GM12878 (cell line): ENCODE measurements at regions not wholly inside any gene's neighbourhood (a gene's known extent, or its start where the extent isn't known, plus 50 kb on each side); places are given as distances from the start of the nearest gene placed in this dataset.

Source experiments
- ATAC-seq: fragments of 200-7000 bp; cut with Tn5 transposase; 3 replicates; pipeline ENCODE4 v1.9.1; 2020; ENCODE audit warnings: mild to moderate bottlenecking, moderate library complexity
- BruUV-seq: library from RNA; stranded (reverse); fragments of 400-500 nt; replicated peaks from 2 replicates; lab custom pipeline; 2021; lab: Mats Ljungman, UMichigan
- CTCF ChIA-PET: fragments of 300-600 bp; sonication (Branson Sonifier 250); formaldehyde crosslinking; extraction: SDS; loops from one replicate; lab custom pipeline; 2021; ENCODE audit warnings: inconsistent platforms; lab: Yijun Ruan, JAX
- POLR2A ChIA-PET: fragments of 350-600 bp; formaldehyde crosslinking; extraction: SDS; loops from one replicate; lab custom pipeline; 2021; ENCODE audit warnings: inconsistent platforms; lab: Charles Lee
- RAD21 ChIA-PET: fragments of 300-600 bp; sonication (Branson Sonifier 250); formaldehyde crosslinking; loops from one replicate; lab custom pipeline; 2023; ENCODE audit warnings: antibody characterized with exemption; ENCODE audit not compliant: unreplicated experiment; lab: Charles Lee
- SMC1A ChIA-PET: fragments of 300-600 bp; sonication (Branson Sonifier 250); formaldehyde crosslinking; loops from one replicate; lab custom pipeline; 2023; ENCODE audit not compliant: unreplicated experiment, uncharacterized antibody; lab: Charles Lee
- DNase-seq: peaks from one replicate; pipeline ENCODE4 v3.0.0-alpha.2; 2011; ENCODE audit warnings: low read depth, low spot score
- FAIRE-seq: peaks from 3 replicates; lab custom pipeline; 2011; peaks lifted over from hg19 to GRCh38; lab: Jason Lieb, UNC
- H2AFZ ChIP-seq: 2 replicates; pipeline ENCODE4 v1.6.0; 2011; ENCODE audit warnings: low read depth, low read length, control low read depth; ENCODE audit not compliant: control insufficient read depth
- H3K27ac ChIP-seq: 2 replicates; pipeline ENCODE4 v1.5.1; 2011; ENCODE audit warnings: control low read depth; ENCODE audit not compliant: control insufficient read depth, insufficient read depth
- H3K27me3 ChIP-seq, 2 experiments: replicated peaks in 1 of 2; 2 replicates each; pipeline versions ENCODE4 v1.6.0 to v1.6.1; 2011; ENCODE audit warnings: low read length in 1 of 2; ENCODE audit not compliant: control insufficient read depth in 2 of 2, insufficient read depth in 2 of 2
- H3K36me3 ChIP-seq, 2 experiments: 2 replicates each; pipeline ENCODE4 v1.5.1; 2011; ENCODE audit warnings: low read length in 1 of 2; ENCODE audit not compliant: control insufficient read depth in 2 of 2, insufficient read depth in 2 of 2
- H3K4me1 ChIP-seq: 2 replicates; pipeline ENCODE4 v1.6.1; 2011; ENCODE audit warnings: mild to moderate bottlenecking, low read length, moderate library complexity, mixed read lengths; ENCODE audit not compliant: control insufficient read depth, insufficient read depth
- H3K4me2 ChIP-seq: 2 replicates; pipeline ENCODE4 v1.6.0; 2011; ENCODE audit warnings: control low read depth; ENCODE audit not compliant: control insufficient read depth, insufficient read depth
- H3K4me3 ChIP-seq: fragments of 200-600 bp; sonication (generic); 2 replicates; pipeline ENCODE4 v1.5.1; 2016
- H3K79me2 ChIP-seq: 2 replicates; pipeline ENCODE4 v1.6.0; 2011; ENCODE audit warnings: low read length; ENCODE audit not compliant: control insufficient read depth, insufficient read depth
- H3K9ac ChIP-seq: 2 replicates; pipeline ENCODE4 v1.8.0; 2011; ENCODE audit warnings: low read length, control low read depth, mixed read lengths; ENCODE audit not compliant: control insufficient read depth, insufficient read depth
- H3K9me3 ChIP-seq: replicated peaks from 3 replicates; pipeline ENCODE4 v1.5.1; 2011; ENCODE audit warnings: mild to moderate bottlenecking, low read length; ENCODE audit not compliant: control insufficient read depth, insufficient read depth
- H4K20me1 ChIP-seq: 2 replicates; pipeline ENCODE4 v1.6.0; 2011; ENCODE audit not compliant: control insufficient read depth, insufficient read depth
- BACH1 ChIP-seq: fragments of 450-650 bp; IDR thresholded peaks from 2 replicates; pipeline ENCODE4 v1.6.1; 2017; ENCODE audit warnings: mild to moderate bottlenecking, borderline replicate concordance
- BCL11A ChIP-seq: IDR thresholded peaks from 2 replicates; pipeline ENCODE4 v1.6.1; 2011; ENCODE audit warnings: low read depth, low read length
- BMI1 ChIP-seq: fragments of 450-650 bp; IDR thresholded peaks from 2 replicates; pipeline ENCODE4 v1.6.1; 2016; ENCODE audit warnings: mild to moderate bottlenecking, moderate library complexity, borderline replicate concordance
- CEBPZ ChIP-seq: fragments of 150-350 bp; IDR thresholded peaks from 2 replicates; pipeline ENCODE4 v1.6.1; 2016; ENCODE audit warnings: low read depth, low read length
- CHD2 ChIP-seq: IDR thresholded peaks from 2 replicates; pipeline ENCODE4 v1.6.1; 2011; ENCODE audit warnings: low read depth, low read length, improper control_type of control experiment, borderline replicate concordance
- E4F1 ChIP-seq: fragments of 450-650 bp; IDR thresholded peaks from 2 replicates; pipeline ENCODE4 v1.6.1; 2018; ENCODE audit warnings: borderline replicate concordance, mild to moderate bottlenecking; ENCODE audit not compliant: partially characterized antibody
- JUNB ChIP-seq: IDR thresholded peaks from 2 replicates; pipeline ENCODE4 v1.6.1; 2016; ENCODE audit warnings: antibody characterized with exemption, mild to moderate bottlenecking
- MTA2 ChIP-seq: fragments of 450-650 bp; IDR thresholded peaks from 2 replicates; pipeline ENCODE4 v1.6.1; 2016; ENCODE audit warnings: low read depth, mild to moderate bottlenecking, moderate library complexity
- MXI1 ChIP-seq: fragments of 150-350 bp; IDR thresholded peaks from 2 replicates; pipeline ENCODE4 v1.6.1; 2011; ENCODE audit warnings: low read depth, mild to moderate bottlenecking, inconsistent platforms, low read length, improper control_type of control experiment
- NFXL1 ChIP-seq: fragments of 450-650 bp; IDR thresholded peaks from 2 replicates; pipeline ENCODE4 v1.6.1; 2017; ENCODE audit warnings: antibody characterized with exemption, mild to moderate bottlenecking, borderline replicate concordance
- PBX3 ChIP-seq: IDR thresholded peaks from 2 replicates; pipeline ENCODE4 v1.6.1; 2011; ENCODE audit warnings: mild to moderate bottlenecking, low read depth, low read length, moderate library complexity; ENCODE audit not compliant: insufficient replicate concordance
- WGBS: methylation state at CpG from one replicate; pipeline ENCODE4 v1.1.6; 2016; ENCODE audit warnings: low lambda C conversion rate; ENCODE audit not compliant: insufficient replicate concordance, insufficient coverage; ENCODE audit errors: missing lambda C conversion rate; 5-methylcytosine and 5-hydroxymethylcytosine counted together
- in situ Hi-C: fragments of 300-500 bp; cut with MboI; formaldehyde crosslinking; loops from 9 replicates; pipeline ENCODE4 v1.14.3; 2018; ENCODE audit warnings: mixed read lengths
- intact Hi-C: fragments of 100-400 bp; cut with micrococcal nuclease; formaldehyde crosslinking; loops from one replicate; pipeline ENCODE4 v1.14.2; 2022; ENCODE audit not compliant: unreplicated experiment

- no peak for TF ChIP-seq CEBPZ
- TF ChIP-seq, all 136 proteins: peak for 5
Observed at GRCh38 chr20:53738039-53738944, 144.7 kb upstream of the ZNF217 start (continued).

GRCh38 chr20:53737396-53738038, 143.9 kb upstream of the ZNF217 start:
- in situ Hi-C loops (loop anchor here (25.0 kb wide), 1 partner anchor 1550 kb away; the partner anchor contains the start of gene ZFP64), intact Hi-C loops (loop anchor here (2.0 to 5.0 kb wide), 4 partner anchors 31 to 155 kb away; no protein-coding TSS in a partner anchor)
- peak overlapping the region; percentile 68 for H3K9ac ChIP-seq
- no peak for TF ChIP-seq JUNB
- no peak for TF ChIP-seq CHD2
- TF ChIP-seq BMI1: peak; percentile 42; the same call in 1 of the 2 replicates
- TF ChIP-seq BCL11A: no peak
- TF ChIP-seq NFXL1: 0 out of 2 replicates have a peak, but pooled peaks have one; percentile 29
- 0 out of 2 replicates have a peak, but pooled peaks have one; percentile 40 for TF ChIP-seq MXI1
- TF ChIP-seq MTA2: peak; percentile 5; the same call in 1 of the 2 replicates
- TF ChIP-seq BACH1: no peak
- peak; percentile 66 for TF ChIP-seq E4F1
- peak; percentile 55 for TF ChIP-seq PBX3

More at GRCh38 chr20:53737396-53738038, 143.9 kb upstream of the ZNF217 start:
- H3K4me2 ChIP-seq: peak overlapping the region; percentile 90
- peak overlapping the region; percentile 86 for H3K27ac ChIP-seq
- H3K4me1 ChIP-seq: peaks cover 56% of the 10 kb centered on the region
- peak overlapping the region; percentile 57 for H2AFZ ChIP-seq
- 35% methylated on average over 8 of the region's 8 CpGs for WGBS
- no peaks in the 10 kb centered on the region; the same call in 1 of the 3 replicates for H3K9me3 ChIP-seq
- no peaks in the 10 kb centered on the region for H4K20me1 ChIP-seq
- ATAC-seq (peak; percentile 60), FAIRE-seq (no peak), DNase-seq (no peak)
- H3K79me2 ChIP-seq: no peaks in the 10 kb centered on the region; the same call in 1 of the 2 replicates
- no peaks in the 10 kb centered on the region for H3K36me3 ChIP-seq
- POLR2A ChIA-PET: interaction anchor here (0.5 to 6.0 kb wide), 21 partner anchors 8 to 178 kb away, joined by 3 to 49 read pairs (median 6); no protein-coding TSS in a partner anchor
- no peaks in the 10 kb centered on the region for H3K27me3 ChIP-seq
- RAD21 ChIA-PET: interaction anchor here (1.0 to 3.1 kb wide), 32 partner anchors 12 to 326 kb away, joined by 3 to 41 read pairs (median 7); no protein-coding TSS in a partner anchor
- BruUV-seq: no TSS peak
- SMC1A ChIA-PET: interaction anchor here (0.7 to 14.8 kb wide), 39 partner anchors 7 to 201 kb away, joined by 3 to 290 read pairs (median 5); no protein-coding TSS in a partner anchor
- CTCF ChIA-PET: interaction anchor here (0.9 to 7.4 kb wide), 19 partner anchors 8 to 203 kb away, joined by 3 to 47 read pairs (median 5); no protein-coding TSS in a partner anchor
- peak overlapping the region; percentile 69 for H3K4me3 ChIP-seq
